ENCODE measurements at regions not wholly inside any gene's neighbourhood (a gene's known extent, or its start where the extent isn't known, plus 50 kb on each side); places are given as distances from the start of the nearest gene placed in this dataset.

DNA sequence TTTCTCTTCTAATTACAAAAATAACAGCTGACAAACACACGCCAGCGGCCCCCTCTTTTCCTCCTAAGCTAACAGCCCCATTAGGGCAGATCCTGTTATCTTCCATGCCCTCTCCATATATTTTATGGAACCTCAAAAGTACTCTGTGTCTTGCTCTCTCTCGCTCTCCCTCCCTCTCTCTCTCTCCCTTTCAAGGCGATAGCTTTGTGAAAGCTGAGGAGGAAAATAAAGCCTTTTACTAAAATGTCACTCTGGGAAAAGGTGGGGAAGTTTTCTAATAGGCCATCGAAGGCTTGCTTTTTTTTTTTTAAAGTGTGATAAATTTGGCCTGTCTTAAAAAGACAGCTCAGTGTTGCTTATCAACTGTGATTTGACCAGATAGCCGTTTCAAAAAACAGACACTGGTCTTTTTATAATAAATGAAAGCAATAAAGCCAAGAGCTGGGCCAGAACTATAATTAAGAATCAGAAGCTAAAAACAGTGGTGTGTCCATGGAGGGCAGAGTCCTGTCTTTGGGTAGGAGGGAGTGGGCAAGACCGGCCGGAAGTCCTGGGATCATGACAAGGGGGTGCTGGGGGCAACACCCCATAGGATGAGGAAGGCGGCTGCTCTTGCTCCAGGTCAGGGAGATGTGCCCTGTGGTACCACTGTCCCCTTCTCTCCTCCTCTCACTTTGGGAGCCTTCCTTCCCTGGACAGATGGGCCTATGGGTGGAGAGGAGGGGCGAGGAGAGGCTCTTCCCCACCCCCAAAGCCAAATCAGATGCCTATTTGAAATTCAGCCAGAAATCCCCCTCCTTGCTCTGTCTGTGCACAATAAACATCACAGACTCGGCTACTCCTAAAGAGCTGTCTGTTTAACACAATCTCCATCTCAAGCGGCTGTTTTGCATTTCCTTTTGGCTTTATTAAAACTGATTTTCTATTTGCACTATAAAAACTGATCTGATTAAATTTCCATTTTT lies 267.2 kb downstream of the BUD13 start:
- TF ChIP-seq, protein P1, sequence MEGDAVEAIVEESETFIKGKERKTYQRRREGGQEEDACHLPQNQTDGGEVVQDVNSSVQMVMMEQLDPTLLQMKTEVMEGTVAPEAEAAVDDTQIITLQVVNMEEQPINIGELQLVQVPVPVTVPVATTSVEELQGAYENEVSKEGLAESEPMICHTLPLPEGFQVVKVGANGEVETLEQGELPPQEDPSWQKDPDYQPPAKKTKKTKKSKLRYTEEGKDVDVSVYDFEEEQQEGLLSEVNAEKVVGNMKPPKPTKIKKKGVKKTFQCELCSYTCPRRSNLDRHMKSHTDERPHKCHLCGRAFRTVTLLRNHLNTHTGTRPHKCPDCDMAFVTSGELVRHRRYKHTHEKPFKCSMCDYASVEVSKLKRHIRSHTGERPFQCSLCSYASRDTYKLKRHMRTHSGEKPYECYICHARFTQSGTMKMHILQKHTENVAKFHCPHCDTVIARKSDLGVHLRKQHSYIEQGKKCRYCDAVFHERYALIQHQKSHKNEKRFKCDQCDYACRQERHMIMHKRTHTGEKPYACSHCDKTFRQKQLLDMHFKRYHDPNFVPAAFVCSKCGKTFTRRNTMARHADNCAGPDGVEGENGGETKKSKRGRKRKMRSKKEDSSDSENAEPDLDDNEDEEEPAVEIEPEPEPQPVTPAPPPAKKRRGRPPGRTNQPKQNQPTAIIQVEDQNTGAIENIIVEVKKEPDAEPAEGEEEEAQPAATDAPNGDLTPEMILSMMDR (IDR thresholded peaks at IDR 0.05 in 4 of 5, conservative IDR thresholded peaks at IDR 0.05 in 1 of 5): no peak
- TF ChIP-seq POLR2A (IDR thresholded peaks at IDR 0.05): no peak

All from gastrocnemius medialis (tissue), 4 donors.